WTC11 (cell line): ENCODE measurements at regions not wholly inside any gene's neighbourhood (a gene's known extent, or its start where the extent isn't known, plus 50 kb on each side); places are given as distances from the start of the nearest gene placed in this dataset.

ENCODE experiments used
- ATF2 ChIP-seq: sonication (generic); formaldehyde crosslinking; IDR thresholded peaks from 2 replicates; pipeline ENCODE4 v1.8.1; 2022; ENCODE audit warnings: low read depth, missing genetic modification reagents, borderline replicate concordance
- CTCF ChIP-seq: fragments of 200-600 bp; IDR thresholded peaks from 2 replicates; pipeline ENCODE4 v1.8.0; 2022; ENCODE audit warnings: antibody characterized with exemption
- E2F4 ChIP-seq: sonication (generic); formaldehyde crosslinking; IDR thresholded peaks from 2 replicates; pipeline ENCODE4 v1.8.1; 2022; ENCODE audit warnings: low read depth, mild to moderate bottlenecking, moderate library complexity, missing genetic modification reagents, borderline replicate concordance
- JUN ChIP-seq: sonication (generic); formaldehyde crosslinking; IDR thresholded peaks from 2 replicates; pipeline ENCODE4 v1.8.0; 2023; ENCODE audit warnings: mild to moderate bottlenecking, missing genetic modification reagents
- KAT7 ChIP-seq: sonication (generic); formaldehyde crosslinking; IDR thresholded peaks from 2 replicates; pipeline ENCODE4 v1.8.1; 2023; ENCODE audit warnings: missing genetic modification reagents, mild to moderate bottlenecking, borderline replicate concordance
- NR1H2 ChIP-seq: sonication (generic); formaldehyde crosslinking; IDR thresholded peaks from 2 replicates; pipeline ENCODE4 v1.9.0; 2021; ENCODE audit warnings: mild to moderate bottlenecking, moderate library complexity, missing genetic modification reagents
- RELA ChIP-seq: sonication (generic); formaldehyde crosslinking; IDR thresholded peaks from 2 replicates; pipeline ENCODE4 v1.8.1; 2022; ENCODE audit warnings: missing genetic modification reagents, mild to moderate bottlenecking, borderline replicate concordance
- TCF7 ChIP-seq: sonication (generic); formaldehyde crosslinking; IDR thresholded peaks from 2 replicates; pipeline ENCODE4 v1.8.0; 2022; ENCODE audit warnings: mild to moderate bottlenecking, low read depth, missing genetic modification reagents, moderate library complexity
- USF2 ChIP-seq: sonication (generic); formaldehyde crosslinking; IDR thresholded peaks from 2 replicates; pipeline ENCODE4 v1.8.1; 2023; ENCODE audit warnings: mild to moderate bottlenecking, missing genetic modification reagents, moderate library complexity
- ZNF423 ChIP-seq: fragments of 250-450 bp; sonication (Bioruptor Pico); IDR thresholded peaks from 2 replicates; pipeline ENCODE4 v2.1.2; 2022; ENCODE audit warnings: mild to moderate bottlenecking, moderate library complexity

GRCh38 chr9:108413809-108414208 lies 442.0 kb downstream of the ACTL7B start:
- TF ChIP-seq CTCF (no peak), TCF7 (CRISPR knock-in tag) (no peak), ATF2 (CRISPR knock-in tag) (no peak), NR1H2 (no peak), E2F4 (CRISPR knock-in tag) (no peak), USF2 (no peak), RELA (CRISPR knock-in tag) (no peak), JUN (no peak), ZNF423 (no peak), KAT7 (CRISPR knock-in tag) (no peak)
